HepG2 (cell line): ENCODE measurements at regions not wholly inside any gene's neighbourhood (a gene's known extent, or its start where the extent isn't known, plus 50 kb on each side); places are given as distances from the start of the nearest gene placed in this dataset.
A peak's percentile ranks its signal among the peaks of the same experiment; 100 is the strongest.

Experiments
- CREM ChIP-seq, 2 experiments: sonication (generic) in 1 of 2; formaldehyde crosslinking in 1 of 2; IDR thresholded peaks; 2 replicates each; pipeline versions ENCODE4 v1.4.0 to v1.6.1; 2016 to 2020; ENCODE audit warnings: antibody characterized with exemption in 1 of 2, mild to moderate bottlenecking in 1 of 2, missing genetic modification reagents in 1 of 2
- DPF2 ChIP-seq: sonication (generic); formaldehyde crosslinking; IDR thresholded peaks from 2 replicates; pipeline ENCODE4 v1.4.0; 2020; ENCODE audit warnings: mild to moderate bottlenecking, low read depth, missing genetic modification reagents, borderline replicate concordance
- MEIS1 ChIP-seq: sonication (generic); formaldehyde crosslinking; IDR thresholded peaks from 2 replicates; pipeline ENCODE4 v1.9.0; 2021; ENCODE audit warnings: mild to moderate bottlenecking, missing genetic modification reagents, moderate library complexity, borderline replicate concordance
- MYPOP ChIP-seq: sonication (generic); formaldehyde crosslinking; IDR thresholded peaks from 2 replicates; pipeline ENCODE4 v1.8.1; 2023; ENCODE audit warnings: mild to moderate bottlenecking, moderate library complexity, missing genetic modification reagents
- PBX3 ChIP-seq: sonication (generic); formaldehyde crosslinking; IDR thresholded peaks from 2 replicates; pipeline ENCODE4 v1.8.1; 2023; ENCODE audit warnings: missing genetic modification reagents, inconsistent platforms, borderline replicate concordance
- RAD51 ChIP-seq: fragments of 450-650 bp; IDR thresholded peaks from 2 replicates; pipeline ENCODE4 v1.6.1; 2016; ENCODE audit warnings: borderline replicate concordance
- TOPORS ChIP-seq: sonication (generic); formaldehyde crosslinking; IDR thresholded peaks from 2 replicates; pipeline ENCODE4 v1.8.0; 2023; ENCODE audit warnings: mild to moderate bottlenecking, missing genetic modification reagents
- ZBTB37 ChIP-seq: sonication (generic); formaldehyde crosslinking; IDR thresholded peaks from 2 replicates; pipeline ENCODE4 v1.4.0; 2020; ENCODE audit warnings: mild to moderate bottlenecking, missing genetic modification reagents
- ZBTB39 ChIP-seq: sonication (generic); formaldehyde crosslinking; IDR thresholded peaks from 2 replicates; pipeline ENCODE4 v1.5.0; 2020; ENCODE audit warnings: missing genetic modification reagents
- ZFP36L2 ChIP-seq: sonication (generic); formaldehyde crosslinking; IDR thresholded peaks from 2 replicates; pipeline ENCODE4 v1.4.0; 2020; ENCODE audit warnings: missing genetic modification reagents
- ZFP37 ChIP-seq: sonication (generic); formaldehyde crosslinking; IDR thresholded peaks from 2 replicates; pipeline ENCODE4 v1.4.0; 2020; ENCODE audit warnings: missing genetic modification reagents, borderline replicate concordance
- ZFP90 ChIP-seq: sonication (generic); formaldehyde crosslinking; IDR thresholded peaks from 2 replicates; pipeline ENCODE4 v1.8.0; 2022; ENCODE audit warnings: missing genetic modification reagents, mild to moderate bottlenecking, inconsistent platforms, borderline replicate concordance
- ZNF253 ChIP-seq: sonication (generic); formaldehyde crosslinking; IDR thresholded peaks from 2 replicates; pipeline ENCODE4 v1.8.0; 2022; ENCODE audit warnings: mild to moderate bottlenecking, missing genetic modification reagents, borderline replicate concordance
- ZNF263 ChIP-seq: sonication (generic); formaldehyde crosslinking; IDR thresholded peaks from 2 replicates; pipeline ENCODE4 v1.4.0; 2020; ENCODE audit warnings: missing genetic modification reagents
- ZNF710 ChIP-seq: sonication (generic); formaldehyde crosslinking; IDR thresholded peaks from 2 replicates; pipeline ENCODE4 v1.5.0; 2020; ENCODE audit warnings: mild to moderate bottlenecking, missing genetic modification reagents, borderline replicate concordance
- ZNF737 ChIP-seq: sonication (generic); formaldehyde crosslinking; IDR thresholded peaks from 2 replicates; pipeline ENCODE4 v1.5.0; 2020; ENCODE audit warnings: missing genetic modification reagents, mild to moderate bottlenecking, borderline replicate concordance
- ZNF83 ChIP-seq: sonication (generic); formaldehyde crosslinking; IDR thresholded peaks from 2 replicates; pipeline ENCODE4 v1.4.0; 2020; ENCODE audit warnings: missing genetic modification reagents, mild to moderate bottlenecking, borderline replicate concordance
- ZSCAN20 ChIP-seq: sonication (generic); formaldehyde crosslinking; IDR thresholded peaks from 2 replicates; pipeline ENCODE4 v1.4.0; 2020; ENCODE audit warnings: missing genetic modification reagents, mild to moderate bottlenecking, borderline replicate concordance

- TF ChIP-seq ZSCAN20 (peak; percentile 72; the same call in 1 of the 2 replicates), ZNF710 (CRISPR knock-in tag) (peak; percentile 86; the same call in 1 of the 2 replicates), PBX3 (CRISPR knock-in tag) (no peak), ZFP37 (CRISPR knock-in tag) (no peak), ZBTB37 (CRISPR knock-in tag) (peak; percentile 97), ZFP90 (CRISPR knock-in tag) (0 out of 2 replicates have a peak, but pooled peaks have one; percentile 67), ZNF253 (CRISPR knock-in tag) (no peak), RAD51 (no peak), ZNF263 (CRISPR knock-in tag) (0 out of 2 replicates have a peak, but pooled peaks have one; percentile 11), ZFP36L2 (CRISPR knock-in tag) (no peak), DPF2 (CRISPR knock-in tag) (peak; percentile 78), CREM (IDR thresholded peaks at IDR 0.05) (peak; percentile 43; the same call in 1 of the 2 replicates), CREM (CRISPR knock-in tag; IDR thresholded peaks at IDR 0.05) (no peak), TOPORS (CRISPR knock-in tag) (no peak; the same call in 1 of the 2 replicates), MEIS1 (CRISPR knock-in tag) (no peak), ZNF83 (CRISPR knock-in tag) (no peak), MYPOP (no peak), ZBTB39 (CRISPR knock-in tag) (no peak), ZNF737 (CRISPR knock-in tag) (peak; percentile 34; the same call in 1 of the 2 replicates)
Observed at GRCh38 chr6:113564371-113565171, 292.6 kb upstream of the MARCKS start (continued).
